IPS DF 6.9 (cell line): ENCODE measurements at regions not wholly inside any gene's neighbourhood (a gene's known extent, or its start where the extent isn't known, plus 50 kb on each side); places are given as distances from the start of the nearest gene placed in this dataset.
"Not testable (repeated sequence)": the region's sequence is repeated elsewhere in the genome, so short reads cannot be mapped to it uniquely, and the experiment has no call there.

Experiments used
- DNase-seq: peaks from one replicate; pipeline ENCODE4 v3.0.0-alpha.2; 2013; ENCODE audit warnings: low read depth, low spot score
- H3K27ac ChIP-seq: one replicate; pipeline ENCODE4 v1.5.1; 2013; ENCODE audit warnings: low read length, control low read depth
- H3K27me3 ChIP-seq: 2 replicates; pipeline ENCODE4 v1.6.1; 2013; ENCODE audit warnings: mild to moderate bottlenecking, low read length; ENCODE audit not compliant: control insufficient read depth, insufficient read depth
- H3K36me3 ChIP-seq: 2 replicates; pipeline ENCODE4 v1.6.1; 2013; ENCODE audit warnings: low read length; ENCODE audit not compliant: control insufficient read depth, insufficient read depth
- H3K4me1 ChIP-seq: 2 replicates; pipeline ENCODE4 v1.6.1; 2013; ENCODE audit warnings: low read length; ENCODE audit not compliant: control insufficient read depth, insufficient read depth
- H3K4me3 ChIP-seq: 2 replicates; pipeline ENCODE4 v1.5.1; 2013; ENCODE audit warnings: mild to moderate bottlenecking, low read length
- H3K9me3 ChIP-seq: 2 replicates; pipeline ENCODE4 v1.6.1; 2013; ENCODE audit warnings: low read length, inconsistent platforms; ENCODE audit not compliant: control insufficient read depth, insufficient read depth
- WGBS: extraction: QIAGEN DNeasy Blood & Tissue Kit; methylation state at CpG from one replicate; pipeline ENCODE4 v1.1.7; 2013; ENCODE audit warnings: mixed read lengths, missing lambda C conversion rate; ENCODE audit not compliant: insufficient read length, insufficient coverage; 5-methylcytosine and 5-hydroxymethylcytosine counted together

- WGBS = no CpG with 5 or more reads among the region's 7 CpGs
- peaks cover 2% of the 10 kb centered on the region; the same call in 1 of the 2 replicates for H3K27me3 ChIP-seq
- no peak overlapping the region for H3K27ac ChIP-seq
- 0 out of 2 replicates have a peak, but pooled peaks cover 1% of the 10 kb centered on the region for H3K4me1 ChIP-seq
- H3K4me3 ChIP-seq = no peak overlapping the region
- DNase-seq = no peak
- H3K36me3 ChIP-seq = no peaks in the 10 kb centered on the region
- H3K9me3 ChIP-seq = no peaks in the 10 kb centered on the region
These were observed 133.4 kb downstream of the OR2B2 start for GRCh38 chr6:27778625-27779417.

- H3K27ac ChIP-seq = no peak overlapping the region
- peak overlapping the region; percentile 23; the same call in 1 of the 2 replicates for H3K4me3 ChIP-seq
- DNase-seq = no peak
- H3K27me3 ChIP-seq = peaks cover 6% of the 10 kb centered on the region; the same call in 1 of the 2 replicates
- 0 out of 2 replicates have a peak, but pooled peaks cover 1% of the 10 kb centered on the region for H3K4me1 ChIP-seq
- H3K36me3 ChIP-seq = no peaks in the 10 kb centered on the region
- no peaks in the 10 kb centered on the region for H3K9me3 ChIP-seq
- no CpG with 5 or more reads among the region's 11 CpGs for WGBS
These were observed 134.4 kb downstream of the OR2B2 start for GRCh38 chr6:27777614-27778355.

DNA sequence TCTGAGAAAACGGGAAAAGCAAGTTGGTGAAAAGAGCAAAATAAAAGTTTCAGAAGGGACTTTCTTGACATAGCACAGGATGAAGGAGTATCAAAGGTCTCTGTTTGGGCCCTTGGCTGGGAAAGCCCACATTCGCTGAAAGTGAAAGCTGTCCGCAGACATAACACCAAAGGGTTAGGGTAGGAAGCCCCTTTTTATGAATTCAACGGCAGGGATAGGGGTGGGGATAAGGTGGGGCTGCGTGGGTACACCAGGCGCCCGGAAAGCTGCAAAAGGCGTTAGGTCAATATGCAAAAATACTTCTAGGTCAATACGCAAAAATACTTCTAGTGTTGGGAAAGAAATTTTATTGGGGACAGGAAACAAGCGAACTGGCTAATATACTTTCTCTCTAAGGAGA, 135.1 kb downstream of the OR2B2 start:
- Histone ChIP-seq H3K36me3 (no peaks in the 10 kb centered on the region), H3K4me3 (peak overlapping the region; percentile 23; the same call in 1 of the 2 replicates), H3K9me3 (no peaks in the 10 kb centered on the region), H3K4me1 (0 out of 2 replicates have a peak, but pooled peaks cover 1% of the 10 kb centered on the region), H3K27me3 (peaks cover 7% of the 10 kb centered on the region; the same call in 1 of the 2 replicates), H3K27ac (no peak overlapping the region)
- no peak for DNase-seq
- WGBS = no CpG with 5 or more reads among the region's 10 CpGs

- H3K4me3 ChIP-seq = no peak overlapping the region
- H3K4me1 ChIP-seq = 0 out of 2 replicates have a peak, but pooled peaks cover 1% of the 10 kb centered on the region
- H3K36me3 ChIP-seq = no peaks in the 10 kb centered on the region
- no peak for DNase-seq
- H3K27me3 ChIP-seq = peaks cover 13% of the 10 kb centered on the region; the same call in 1 of the 2 replicates
- no peaks in the 10 kb centered on the region for H3K9me3 ChIP-seq
- H3K27ac ChIP-seq = no peak overlapping the region
- no CpG with 5 or more reads among the region's 4 CpGs for WGBS
These were observed 135.7 kb downstream of the OR2B2 start for GRCh38 chr6:27776504-27776903.

GRCh38 chr6:27775796-27776184, 136.4 kb downstream of the OR2B2 start:
- no peak for DNase-seq
- peaks cover 17% of the 10 kb centered on the region; the same call in 1 of the 2 replicates for H3K27me3 ChIP-seq
- 0 out of 2 replicates have a peak, but pooled peaks cover 1% of the 10 kb centered on the region for H3K4me1 ChIP-seq
- H3K9me3 ChIP-seq = no peaks in the 10 kb centered on the region
- no peak overlapping the region for H3K4me3 ChIP-seq
- no peaks in the 10 kb centered on the region for H3K36me3 ChIP-seq
- no CpG with 5 or more reads among the region's 9 CpGs for WGBS
- H3K27ac ChIP-seq = no peak overlapping the region

DNA sequence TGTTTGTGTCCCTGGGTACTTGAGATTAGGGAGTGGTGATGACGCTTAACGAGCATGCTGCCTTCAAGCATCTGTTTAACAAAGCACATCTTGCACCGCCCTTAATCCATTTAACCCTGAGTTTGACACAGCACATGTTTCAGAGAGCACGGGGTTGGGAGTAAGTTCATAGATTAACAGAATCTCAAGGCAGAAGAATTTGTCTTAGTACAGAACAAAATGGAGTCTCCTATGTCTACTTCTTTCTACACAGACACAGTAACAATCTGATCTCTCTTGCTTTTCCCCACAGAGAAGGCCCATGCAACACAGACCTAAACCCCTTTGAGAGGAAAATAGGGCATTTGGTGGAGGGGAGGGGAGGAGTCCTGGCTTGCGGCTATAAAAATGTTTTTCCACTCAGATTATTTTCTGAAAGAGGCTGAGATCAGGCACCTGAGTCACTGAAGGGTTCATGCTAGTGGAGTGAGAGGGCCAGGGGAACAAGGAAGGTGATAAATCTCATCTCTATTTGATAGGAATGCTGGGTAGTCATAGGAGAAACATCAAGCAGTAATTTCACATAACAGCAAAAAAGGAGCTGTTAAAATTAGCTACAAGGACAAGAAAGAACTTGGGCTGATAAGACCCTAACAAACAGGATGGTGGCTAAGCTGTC, 136.9 kb downstream of the OR2B2 start:
- not testable (repeated sequence) for H3K4me1 ChIP-seq, DNase-seq, H3K4me3 ChIP-seq, H3K36me3 ChIP-seq, H3K27ac ChIP-seq, H3K9me3 ChIP-seq
- no CpG with 5 or more reads among the region's 5 CpGs for WGBS
- H3K27me3 ChIP-seq = peaks cover 17% of the 10 kb centered on the region; the same call in 1 of the 2 replicates

GRCh38 chr6:27774264-27774600, 138.0 kb downstream of the OR2B2 start:
- H3K27me3 ChIP-seq = peaks cover 20% of the 10 kb centered on the region
- not testable (repeated sequence) for H3K9me3 ChIP-seq, H3K4me3 ChIP-seq, DNase-seq, H3K27ac ChIP-seq, H3K36me3 ChIP-seq, H3K4me1 ChIP-seq
- WGBS = no CpG with 5 or more reads among the region's 8 CpGs

DNA sequence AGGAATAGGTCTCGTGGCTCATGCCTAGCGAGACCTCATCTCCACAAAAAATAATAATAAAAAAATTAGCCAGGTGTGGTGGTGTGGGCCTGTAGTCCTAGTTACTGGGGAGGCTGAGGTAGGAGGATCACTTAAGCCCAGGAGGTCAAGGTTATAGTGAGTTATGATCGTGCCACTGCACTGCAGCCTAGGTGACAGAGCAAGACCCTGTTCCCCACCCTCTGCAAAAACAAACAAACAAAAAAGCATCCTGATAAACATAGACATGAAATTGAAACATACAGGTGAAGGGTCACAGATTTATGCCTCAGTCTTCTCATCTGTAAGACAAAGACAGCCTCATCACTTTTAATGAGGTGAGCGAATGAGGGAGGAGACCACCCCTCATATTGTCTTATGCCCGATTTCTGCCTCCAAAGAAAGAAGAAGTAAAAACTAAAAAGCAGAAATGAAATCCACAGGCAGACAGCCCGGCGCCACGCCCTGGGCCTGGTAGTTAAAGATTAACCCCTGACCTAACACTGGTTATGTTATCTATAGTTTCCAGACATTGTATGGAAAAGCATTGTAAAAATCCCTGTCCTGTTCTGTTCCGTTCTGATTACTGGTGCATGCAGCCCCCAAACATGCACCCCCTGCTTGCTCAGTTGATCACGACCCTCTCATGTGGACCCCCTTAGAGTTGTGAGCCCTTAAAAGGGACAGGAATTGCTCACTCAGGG, 138.5 kb downstream of the OR2B2 start:
- H3K9me3 ChIP-seq, H3K4me1 ChIP-seq, H3K27ac ChIP-seq, H3K4me3 ChIP-seq, DNase-seq, H3K36me3 ChIP-seq: not testable (repeated sequence)
- H3K27me3 ChIP-seq = peaks cover 26% of the 10 kb centered on the region
- no CpG with 5 or more reads among the region's 10 CpGs for WGBS

DNA sequence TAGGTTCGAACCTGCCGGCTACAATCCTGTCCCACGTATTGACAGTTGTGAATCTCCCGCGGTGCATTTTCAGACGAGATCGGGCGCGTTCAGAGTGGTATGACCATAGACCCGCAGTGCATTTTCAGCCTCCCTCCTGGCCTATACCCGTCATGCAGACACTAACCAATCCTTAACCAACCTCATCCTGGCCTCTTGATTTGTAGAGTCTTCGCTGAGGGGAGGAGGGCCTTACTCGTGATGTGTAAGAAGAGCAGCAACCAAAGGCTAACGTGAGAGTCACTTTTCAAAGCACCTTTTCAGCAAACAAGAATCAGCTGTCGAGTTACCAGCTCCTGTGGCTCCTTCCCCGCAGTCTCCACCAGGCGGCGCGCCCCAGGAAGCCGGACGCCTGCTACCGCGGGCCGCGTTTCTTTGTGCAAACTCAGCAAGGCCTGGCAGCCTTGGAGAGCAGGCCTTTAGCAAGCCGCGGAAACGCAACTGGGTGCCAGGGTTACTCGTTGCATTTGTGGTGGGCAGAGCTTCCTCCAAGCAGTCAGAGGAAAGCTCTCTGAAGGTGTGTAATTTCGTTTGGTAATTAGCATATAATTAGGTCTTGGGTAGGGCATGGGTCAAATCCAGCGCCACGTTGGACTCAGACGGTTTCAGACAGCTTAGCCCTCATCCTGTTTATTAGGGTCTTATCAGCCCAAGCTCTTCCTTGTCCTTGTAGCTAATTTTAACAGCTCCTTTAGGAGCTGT, 139.8 kb downstream of the OR2B2 start:
- H3K4me3 ChIP-seq = no peak overlapping the region
- WGBS = no CpG with 5 or more reads among the region's 33 CpGs
- no peak for DNase-seq

More for the DNA sequence above, 139.8 kb downstream of the OR2B2 start:
- H3K9me3 ChIP-seq = no peaks in the 10 kb centered on the region
- no peak overlapping the region for H3K27ac ChIP-seq
- H3K36me3 ChIP-seq = no peaks in the 10 kb centered on the region
- peaks cover 38% of the 10 kb centered on the region for H3K27me3 ChIP-seq
- H3K4me1 ChIP-seq = 0 out of 2 replicates have a peak, but pooled peaks cover 1% of the 10 kb centered on the region
